H9 (cell line): ENCODE measurements at regions not wholly inside any gene's neighbourhood (a gene's known extent, or its start where the extent isn't known, plus 50 kb on each side); places are given as distances from the start of the nearest gene placed in this dataset.

Experiments
- DNase-seq: peaks from one replicate; pipeline ENCODE4 v3.0.0-alpha.2; 2017
- H2AFZ ChIP-seq: one replicate; pipeline ENCODE4 v1.6.1; 2013; ENCODE audit warnings: mild to moderate bottlenecking, low read length, control low read depth, moderate library complexity
- H2AK5ac ChIP-seq: 2 replicates; pipeline ENCODE4 v1.6.1; 2013; ENCODE audit warnings: low read length, control low read depth, mixed read lengths; ENCODE audit not compliant: insufficient read length
- H2BK120ac ChIP-seq: one replicate; pipeline ENCODE4 v1.6.1; 2013; ENCODE audit warnings: low read depth, mild to moderate bottlenecking, low read length, control low read depth, inconsistent platforms; ENCODE audit not compliant: poor library complexity, severe bottlenecking
- H2BK12ac ChIP-seq: 2 replicates; pipeline ENCODE4 v1.6.1; 2013; ENCODE audit warnings: low read length, control low read depth, mixed read lengths, low read depth; ENCODE audit not compliant: insufficient read length
- H2BK15ac ChIP-seq: 2 replicates; pipeline ENCODE4 v1.6.1; 2013; ENCODE audit warnings: low read depth, low read length, control low read depth
- H2BK20ac ChIP-seq: one replicate; pipeline ENCODE4 v1.6.1; 2013; ENCODE audit warnings: low read depth, mild to moderate bottlenecking, low read length, control low read depth, inconsistent platforms; ENCODE audit not compliant: poor library complexity, severe bottlenecking
- H2BK5ac ChIP-seq: 2 replicates; pipeline ENCODE4 v1.6.1; 2013; ENCODE audit warnings: low read length, control low read depth, mixed read lengths; ENCODE audit not compliant: insufficient read length
- H3K14ac ChIP-seq: 2 replicates; pipeline ENCODE4 v1.6.1; 2013; ENCODE audit warnings: low read length, control low read depth; ENCODE audit not compliant: insufficient read depth
- H3K18ac ChIP-seq: 2 replicates; pipeline ENCODE4 v1.6.1; 2013; ENCODE audit warnings: low read depth, mild to moderate bottlenecking, mixed read lengths, low read length, control low read depth; ENCODE audit not compliant: insufficient read length
- H3K23ac ChIP-seq: 2 replicates; pipeline ENCODE4 v1.6.1; 2013; ENCODE audit warnings: low read length, control low read depth, mixed read lengths, low read depth; ENCODE audit not compliant: insufficient read length
- H3K23me2 ChIP-seq: 2 replicates; pipeline ENCODE4 v1.6.1; 2013; ENCODE audit warnings: low read depth, mild to moderate bottlenecking, mixed read lengths, low read length, control low read depth; ENCODE audit not compliant: insufficient read length, poor library complexity, severe bottlenecking
- H3K27ac ChIP-seq: 2 replicates; pipeline ENCODE4 v1.5.1; 2013; ENCODE audit warnings: low read length, control low read depth, mixed read lengths, low read depth; ENCODE audit not compliant: insufficient read length
- H3K27me3 ChIP-seq: 2 replicates; pipeline ENCODE4 v1.6.1; 2013; ENCODE audit warnings: low read length, control low read depth, inconsistent platforms; ENCODE audit not compliant: insufficient read depth
- H3K4ac ChIP-seq: 2 replicates; pipeline ENCODE4 v1.6.1; 2013; ENCODE audit warnings: low read depth, mild to moderate bottlenecking, control low read depth, inconsistent platforms, low read length, moderate library complexity
- H3K4me1 ChIP-seq: 2 replicates; pipeline ENCODE4 v1.6.1; 2013; ENCODE audit warnings: low read length, control low read depth, inconsistent platforms; ENCODE audit not compliant: insufficient read depth
- H3K4me2 ChIP-seq: 2 replicates; pipeline ENCODE4 v1.6.1; 2013; ENCODE audit warnings: low read length, control low read depth, mixed read lengths; ENCODE audit not compliant: insufficient read length, insufficient read depth
- H3K56ac ChIP-seq: 2 replicates; pipeline ENCODE4 v1.6.1; 2013; ENCODE audit warnings: low read depth, mild to moderate bottlenecking, mixed read lengths, low read length, control low read depth; ENCODE audit not compliant: insufficient read length
- H3K79me1 ChIP-seq: 2 replicates; pipeline ENCODE4 v1.6.1; 2013; ENCODE audit warnings: low read depth, mild to moderate bottlenecking, moderate library complexity, low read length, control low read depth, inconsistent platforms; ENCODE audit not compliant: insufficient read depth, poor library complexity, severe bottlenecking
- H3K79me2 ChIP-seq: 2 replicates; pipeline ENCODE4 v1.6.1; 2013; ENCODE audit warnings: low read length, control low read depth, inconsistent platforms; ENCODE audit not compliant: insufficient read depth
- H3K9ac ChIP-seq: 2 replicates; pipeline ENCODE4 v1.6.1; 2013; ENCODE audit warnings: low read length, control low read depth, mixed read lengths; ENCODE audit not compliant: insufficient read length; ENCODE audit errors: extremely low read depth
- H3K9me3 ChIP-seq: one replicate; pipeline ENCODE4 v1.6.1; 2013; ENCODE audit warnings: low read depth, low read length, inconsistent platforms; ENCODE audit not compliant: control insufficient read depth
- H3T11ph ChIP-seq: one replicate; pipeline ENCODE4 v1.6.1; 2013; ENCODE audit warnings: mild to moderate bottlenecking, low read length, control low read depth, inconsistent platforms
- H4K20me1 ChIP-seq: one replicate; pipeline ENCODE4 v1.6.1; 2013; ENCODE audit not compliant: control insufficient read depth, insufficient read length, insufficient read depth
- H4K5ac ChIP-seq: 2 replicates; pipeline ENCODE4 v1.6.1; 2013; ENCODE audit warnings: low read depth, mild to moderate bottlenecking, mixed read lengths, low read length, control low read depth; ENCODE audit not compliant: insufficient read length
- H4K8ac ChIP-seq: replicated peaks from 2 replicates; pipeline ENCODE4 v1.6.1; 2013; ENCODE audit warnings: low read length, control low read depth, mixed read lengths, low read depth; ENCODE audit not compliant: insufficient read length
- H4K91ac ChIP-seq: 2 replicates; pipeline ENCODE4 v1.6.1; 2013; ENCODE audit warnings: low read depth, mild to moderate bottlenecking, moderate library complexity, mixed read lengths, low read length, control low read depth; ENCODE audit not compliant: insufficient read length
- H3K27ac Mint-ChIP-seq, 3 experiments: 2 replicates in 2 of 3; 3 replicates in 1 of 3; pipeline ENCODE4 v1.8.0; 2020 to 2021; ENCODE audit warnings: mixed read lengths in 3 of 3, mild to moderate bottlenecking in 1 of 3, moderate library complexity in 1 of 3
- H3K27me3 Mint-ChIP-seq: 2 replicates; pipeline ENCODE4 v1.8.0; 2021; ENCODE audit warnings: low read depth, mild to moderate bottlenecking, moderate library complexity, mixed read lengths
- H3K36me3 Mint-ChIP-seq, 3 experiments: 2 replicates in 2 of 3; 3 replicates in 1 of 3; pipeline ENCODE4 v1.8.0; 2020 to 2021; ENCODE audit warnings: low read depth in 3 of 3, mixed read lengths in 3 of 3; ENCODE audit not compliant: insufficient read depth in 1 of 3
- H3K4me1 Mint-ChIP-seq, 2 experiments: 2 replicates each; pipeline ENCODE4 v1.8.0; 2020; ENCODE audit warnings: mixed read lengths in 2 of 2
- H3K4me3 Mint-ChIP-seq, 2 experiments: 2 replicates in 1 of 2; 3 replicates in 1 of 2; pipeline ENCODE4 v1.8.0; 2020 to 2021; ENCODE audit warnings: mild to moderate bottlenecking in 2 of 2, mixed read lengths in 2 of 2, moderate library complexity in 1 of 2
- H3K9me3 Mint-ChIP-seq, 2 experiments: 2 replicates in 1 of 2; 3 replicates in 1 of 2; pipeline ENCODE4 v1.8.0; 2020; ENCODE audit warnings: mild to moderate bottlenecking in 2 of 2, mixed read lengths in 2 of 2, moderate library complexity in 1 of 2
- WGBS: extraction: QIAGEN DNeasy Blood & Tissue Kit; methylation state at CpG from one replicate; pipeline ENCODE4 v1.1.7; 2013; ENCODE audit warnings: missing lambda C conversion rate, low lambda C conversion rate, mixed read lengths; ENCODE audit not compliant: insufficient read length; ENCODE audit errors: extremely low coverage; 5-methylcytosine and 5-hydroxymethylcytosine counted together
- TF ChIP-seq, protein P1 (sequence below): fragments of 200-600 bp; sonication (generic); conservative IDR thresholded peaks from 3 replicates; pipeline ENCODE4 v1.8.0; 2021; ENCODE audit warnings: antibody characterized with exemption, mild to moderate bottlenecking

DNA sequence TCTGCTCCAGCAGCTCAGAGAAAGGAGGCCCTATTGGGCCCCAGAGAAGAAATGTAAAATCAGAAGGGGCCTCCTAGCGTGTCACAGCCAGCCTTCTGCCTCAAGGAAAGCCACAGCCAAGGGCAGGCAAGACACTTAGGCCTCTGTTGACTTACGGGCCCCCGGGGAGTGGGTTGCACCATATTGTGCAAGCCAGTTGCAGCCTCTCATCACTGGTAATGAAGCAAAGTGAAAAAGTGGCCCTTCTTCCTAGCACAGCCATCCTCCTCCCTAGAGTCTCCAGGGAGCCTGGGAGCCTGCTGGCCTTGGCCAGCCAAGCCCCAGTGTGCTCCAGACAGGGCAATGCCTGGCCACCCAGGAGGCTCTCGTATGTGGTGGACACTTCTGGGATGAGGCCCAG, 56.2 kb upstream of the GDF10 start:
- no CpG with 5 or more reads among the region's 4 CpGs for WGBS

More for the DNA sequence above, 56.2 kb upstream of the GDF10 start:
- H2BK20ac ChIP-seq, result no peak overlapping the region
- no peaks in the 10 kb centered on the region for H3K4me1 ChIP-seq
- no peaks in the 10 kb centered on the region for H3K9me3 ChIP-seq
- no peak overlapping the region for H3K23ac ChIP-seq
- H3K4me2 ChIP-seq, result no peak overlapping the region
- H2BK15ac ChIP-seq, result no peak overlapping the region
- H3K4me3 Mint-ChIP-seq, result no peak overlapping the region
- no peak overlapping the region for H2BK12ac ChIP-seq
- H3K4ac ChIP-seq, result no peak overlapping the region
- H2AK5ac ChIP-seq, result no peak overlapping the region
- peaks cover 2% of the 10 kb centered on the region for H4K20me1 ChIP-seq
- no peaks in the 10 kb centered on the region for H3K9me3 Mint-ChIP-seq
- H2BK5ac ChIP-seq, result no peak overlapping the region
- H4K8ac ChIP-seq, result no peak overlapping the region
- no peak overlapping the region for H2AFZ ChIP-seq
- no peak overlapping the region for H4K5ac ChIP-seq
- H3K4me1 Mint-ChIP-seq, result peaks cover 7 to 13% of the 10 kb centered on the region in 2 experiments
- H3K36me3 Mint-ChIP-seq, result no peaks in the 10 kb centered on the region
- DNase-seq, result peak; percentile 12
- H4K91ac ChIP-seq, result no peak overlapping the region
- H3K27me3 ChIP-seq, result no peaks in the 10 kb centered on the region
- no peaks in the 10 kb centered on the region for H3K79me1 ChIP-seq
- no peak overlapping the region for H3K9ac ChIP-seq
- no peak overlapping the region for H3K18ac ChIP-seq
- H3K27ac ChIP-seq, result no peak overlapping the region
- H3K23me2 ChIP-seq, result no peaks in the 10 kb centered on the region
- no peak overlapping the region for H3T11ph ChIP-seq
- H3K56ac ChIP-seq, result no peak overlapping the region
- H3K14ac ChIP-seq, result no peak overlapping the region
- TF ChIP-seq, protein P1, sequence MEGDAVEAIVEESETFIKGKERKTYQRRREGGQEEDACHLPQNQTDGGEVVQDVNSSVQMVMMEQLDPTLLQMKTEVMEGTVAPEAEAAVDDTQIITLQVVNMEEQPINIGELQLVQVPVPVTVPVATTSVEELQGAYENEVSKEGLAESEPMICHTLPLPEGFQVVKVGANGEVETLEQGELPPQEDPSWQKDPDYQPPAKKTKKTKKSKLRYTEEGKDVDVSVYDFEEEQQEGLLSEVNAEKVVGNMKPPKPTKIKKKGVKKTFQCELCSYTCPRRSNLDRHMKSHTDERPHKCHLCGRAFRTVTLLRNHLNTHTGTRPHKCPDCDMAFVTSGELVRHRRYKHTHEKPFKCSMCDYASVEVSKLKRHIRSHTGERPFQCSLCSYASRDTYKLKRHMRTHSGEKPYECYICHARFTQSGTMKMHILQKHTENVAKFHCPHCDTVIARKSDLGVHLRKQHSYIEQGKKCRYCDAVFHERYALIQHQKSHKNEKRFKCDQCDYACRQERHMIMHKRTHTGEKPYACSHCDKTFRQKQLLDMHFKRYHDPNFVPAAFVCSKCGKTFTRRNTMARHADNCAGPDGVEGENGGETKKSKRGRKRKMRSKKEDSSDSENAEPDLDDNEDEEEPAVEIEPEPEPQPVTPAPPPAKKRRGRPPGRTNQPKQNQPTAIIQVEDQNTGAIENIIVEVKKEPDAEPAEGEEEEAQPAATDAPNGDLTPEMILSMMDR, result no peak
- no peaks in the 10 kb centered on the region for H3K79me2 ChIP-seq
- H3K27me3 Mint-ChIP-seq, result no peaks in the 10 kb centered on the region; the same call in 1 of the 2 replicates
- H3K27ac Mint-ChIP-seq, result no peak overlapping the region
- H2BK120ac ChIP-seq, result no peak overlapping the region
